Suprapubic skin (tissue), 4 donors: ENCODE measurements at regions not wholly inside any gene's neighbourhood (a gene's known extent, or its start where the extent isn't known, plus 50 kb on each side); places are given as distances from the start of the nearest gene placed in this dataset.

ENCODE experiments used
- EP300 ChIP-seq: sonication (generic); formaldehyde crosslinking; IDR thresholded peaks from one replicate; pipeline ENCODE4 v1.6.1; 2017; ENCODE audit warnings: antibody characterized with exemption
- POLR2A ChIP-seq, 2 donors: fragments of 450-650 bp; IDR thresholded peaks; one replicate each; pipeline ENCODE4 v1.6.1; 2017; ENCODE audit warnings: antibody characterized with exemption in 2 of 2, mild to moderate bottlenecking in 2 of 2, moderate library complexity in 2 of 2
- POLR2AphosphoS5 ChIP-seq, 3 donors: sonication (generic); formaldehyde crosslinking; IDR thresholded peaks; one replicate each; pipeline ENCODE4 v1.6.1; 2017; ENCODE audit warnings: antibody characterized with exemption in 3 of 3
- TF ChIP-seq, protein P1 (sequence below), 2 donors: fragments of 200-600 bp in 1 of 2; fragments of 450-650 bp in 1 of 2; sonication (generic) in 1 of 2; IDR thresholded peaks; one replicate each; pipeline ENCODE4 v1.5.1; 2016 to 2019; ENCODE audit warnings: antibody characterized with exemption in 2 of 2, mild to moderate bottlenecking in 1 of 2, moderate library complexity in 1 of 2

GRCh38 chr2:188811522-188811921 is 162.7 kb upstream of the COL3A1 start:
- TF ChIP-seq, protein P1, sequence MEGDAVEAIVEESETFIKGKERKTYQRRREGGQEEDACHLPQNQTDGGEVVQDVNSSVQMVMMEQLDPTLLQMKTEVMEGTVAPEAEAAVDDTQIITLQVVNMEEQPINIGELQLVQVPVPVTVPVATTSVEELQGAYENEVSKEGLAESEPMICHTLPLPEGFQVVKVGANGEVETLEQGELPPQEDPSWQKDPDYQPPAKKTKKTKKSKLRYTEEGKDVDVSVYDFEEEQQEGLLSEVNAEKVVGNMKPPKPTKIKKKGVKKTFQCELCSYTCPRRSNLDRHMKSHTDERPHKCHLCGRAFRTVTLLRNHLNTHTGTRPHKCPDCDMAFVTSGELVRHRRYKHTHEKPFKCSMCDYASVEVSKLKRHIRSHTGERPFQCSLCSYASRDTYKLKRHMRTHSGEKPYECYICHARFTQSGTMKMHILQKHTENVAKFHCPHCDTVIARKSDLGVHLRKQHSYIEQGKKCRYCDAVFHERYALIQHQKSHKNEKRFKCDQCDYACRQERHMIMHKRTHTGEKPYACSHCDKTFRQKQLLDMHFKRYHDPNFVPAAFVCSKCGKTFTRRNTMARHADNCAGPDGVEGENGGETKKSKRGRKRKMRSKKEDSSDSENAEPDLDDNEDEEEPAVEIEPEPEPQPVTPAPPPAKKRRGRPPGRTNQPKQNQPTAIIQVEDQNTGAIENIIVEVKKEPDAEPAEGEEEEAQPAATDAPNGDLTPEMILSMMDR (IDR thresholded peaks at IDR 0.05): no peak
- TF ChIP-seq POLR2A (IDR thresholded peaks at IDR 0.05): no peak
- TF ChIP-seq EP300: no peak
- no peak for TF ChIP-seq POLR2AphosphoS5 (IDR thresholded peaks at IDR 0.05)
